T1000 (cell line): ENCODE measurements at regions not wholly inside any gene's neighbourhood (a gene's known extent, or its start where the extent isn't known, plus 50 kb on each side); places are given as distances from the start of the nearest gene placed in this dataset.
A peak's percentile ranks its signal among the peaks of the same experiment; 100 is the strongest.
"Not testable (repeated sequence)": the region's sequence is repeated elsewhere in the genome, so short reads cannot be mapped to it uniquely, and the experiment has no call there.

Experiments used
- DNase-seq: peaks from one replicate; lab custom pipeline; 2025; ENCODE audit warnings: mixed read lengths; lab: John Stamatoyannopoulos, UW

DNA sequence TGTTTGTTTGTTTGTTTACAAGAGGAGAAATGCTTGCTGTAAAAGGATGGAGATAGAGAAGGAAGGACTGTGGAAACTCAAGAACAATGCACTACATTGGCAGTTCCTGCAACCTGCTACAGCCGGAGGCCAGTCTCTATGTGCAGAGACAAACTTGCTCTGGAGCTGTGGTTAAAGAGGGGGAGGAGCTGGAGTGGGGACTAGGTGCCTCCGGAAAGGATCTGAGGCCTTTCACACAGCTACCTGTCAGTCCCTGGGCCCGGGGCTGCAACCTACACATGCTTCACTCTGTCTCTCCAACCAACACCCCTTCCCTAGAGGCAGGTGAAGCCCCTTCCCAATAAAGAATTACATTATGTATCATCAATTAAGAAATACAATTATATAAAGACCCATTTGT is 1234.0 kb upstream of the ZEB2 start:
- DNase-seq: no peak

GRCh38 chr2:145753041-145753608 is 1233.2 kb upstream of the ZEB2 start:
- DNase-seq: no peak

DNA sequence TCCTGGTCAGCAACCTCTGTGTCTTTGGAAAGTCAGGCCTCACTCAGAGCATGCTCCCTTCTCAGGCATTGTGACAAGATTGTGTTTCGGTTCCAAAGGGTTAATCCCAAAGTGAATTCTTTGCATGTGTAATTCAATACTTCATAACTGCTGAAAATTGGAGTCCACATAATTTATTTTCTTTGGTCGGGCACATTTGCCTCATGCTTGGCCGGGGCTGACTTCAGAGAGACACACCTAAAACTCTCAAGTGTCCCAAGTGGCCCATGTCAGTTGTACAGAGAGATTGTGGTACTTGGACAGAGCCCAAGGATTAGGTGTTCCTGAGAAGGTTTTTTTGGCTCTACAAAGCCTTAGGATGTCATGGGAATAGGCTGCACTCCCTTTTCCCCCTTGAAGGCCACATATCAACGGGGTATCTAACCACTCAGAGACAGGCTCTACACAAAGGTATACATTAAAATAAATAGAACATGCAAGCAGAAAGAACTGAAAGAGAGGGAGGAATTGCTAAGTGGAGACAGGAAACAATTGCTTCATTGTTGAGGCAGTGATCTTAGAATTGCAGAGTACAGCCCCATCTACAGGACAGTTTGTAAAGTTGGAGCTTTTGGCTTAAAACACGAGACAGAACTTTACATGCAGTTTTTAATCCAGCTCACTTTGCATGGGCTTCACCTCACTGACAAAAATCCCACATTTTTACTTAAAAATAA is 1232.3 kb upstream of the ZEB2 start:
- no peak for DNase-seq

DNA sequence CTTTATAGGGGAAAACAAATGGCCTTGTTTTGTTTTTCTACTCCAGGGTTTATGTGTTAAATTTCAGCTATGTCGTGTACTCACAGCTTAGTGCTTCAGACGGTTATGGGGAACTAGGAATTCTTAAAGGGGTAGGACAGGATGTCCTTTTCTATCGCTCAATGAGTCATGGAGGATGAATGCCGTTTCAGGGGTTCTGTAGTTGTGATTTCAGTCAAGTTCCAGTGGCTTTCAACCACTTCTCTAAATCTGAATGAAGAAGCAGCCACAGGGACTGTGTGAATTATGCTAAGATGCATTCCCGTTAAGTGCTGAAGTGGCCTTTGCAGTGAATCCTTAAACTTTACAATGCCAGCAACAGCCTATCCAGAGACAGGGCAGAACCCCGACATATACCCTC is 1231.7 kb upstream of the ZEB2 start:
- no peak for DNase-seq

GRCh38 chr2:145751155-145751554 is 1231.2 kb upstream of the ZEB2 start:
- no peak for DNase-seq

DNA sequence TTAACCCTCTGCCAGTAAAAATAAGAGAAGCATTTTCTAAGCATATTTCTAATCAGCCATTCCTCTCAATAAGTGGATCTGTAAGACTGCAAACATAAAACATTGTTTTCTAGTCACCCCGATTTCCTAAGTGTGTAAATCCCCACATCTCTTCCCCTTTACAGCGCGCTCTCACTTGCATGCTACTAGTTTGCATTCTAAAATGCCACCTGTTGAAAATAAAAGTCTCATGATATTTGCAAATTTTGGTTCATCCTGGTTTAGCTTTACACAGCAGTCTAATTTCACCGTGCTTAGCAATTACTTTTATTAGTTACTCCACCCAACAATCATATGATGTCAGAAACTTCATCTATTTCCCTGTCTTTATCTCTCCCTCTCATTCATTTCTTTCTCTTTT is 1230.7 kb upstream of the ZEB2 start:
- DNase-seq: no peak

- no peak for DNase-seq
Observed at GRCh38 chr2:145750144-145750543, 1230.2 kb upstream of the ZEB2 start.

- DNase-seq: no peak
Observed at GRCh38 chr2:145749556-145749955, 1229.6 kb upstream of the ZEB2 start.

DNA sequence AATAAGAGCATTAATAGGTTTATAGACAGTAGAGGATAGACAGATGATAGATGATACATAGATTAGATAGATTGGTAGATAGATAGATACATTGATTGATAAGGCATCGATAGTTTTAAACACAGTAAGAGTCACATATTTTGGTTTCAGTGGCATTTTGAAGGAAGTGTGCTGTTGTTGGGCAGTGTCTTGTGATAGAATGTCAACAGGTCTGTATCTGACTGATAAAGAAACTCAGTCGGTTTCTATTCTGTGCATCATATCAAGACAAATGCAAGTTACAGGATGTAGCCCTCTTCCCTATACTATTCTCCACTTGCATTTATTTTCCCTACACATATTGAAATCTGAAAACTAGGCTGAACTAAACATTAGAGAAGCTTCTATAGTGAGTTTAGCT is 1229.0 kb upstream of the ZEB2 start:
- DNase-seq: no peak

- DNase-seq: no peak
Observed at GRCh38 chr2:145747715-145748114, 1227.8 kb upstream of the ZEB2 start.

DNA sequence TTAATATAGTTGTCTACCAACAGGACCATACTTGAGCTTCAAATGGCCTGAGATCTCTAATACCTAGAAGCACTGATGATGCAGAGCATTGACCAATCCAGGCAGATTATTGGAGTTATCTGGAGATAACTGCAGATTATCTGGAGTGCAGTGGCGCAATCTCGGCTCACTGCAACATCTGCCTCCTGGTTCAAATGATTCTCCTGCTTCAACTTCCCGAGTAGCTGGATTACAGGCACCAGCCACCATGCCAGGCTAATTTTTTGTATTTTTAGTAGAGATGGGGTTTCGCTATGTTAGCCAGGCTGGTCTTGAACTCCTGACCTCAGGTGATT is 1225.4 kb upstream of the ZEB2 start:
- DNase-seq: not testable (repeated sequence)

- peak; percentile 18 for DNase-seq
Observed at GRCh38 chr2:145744541-145745386, 1224.8 kb upstream of the ZEB2 start.

- no peak for DNase-seq
Observed at GRCh38 chr2:145743011-145743410, 1223.1 kb upstream of the ZEB2 start.

DNA sequence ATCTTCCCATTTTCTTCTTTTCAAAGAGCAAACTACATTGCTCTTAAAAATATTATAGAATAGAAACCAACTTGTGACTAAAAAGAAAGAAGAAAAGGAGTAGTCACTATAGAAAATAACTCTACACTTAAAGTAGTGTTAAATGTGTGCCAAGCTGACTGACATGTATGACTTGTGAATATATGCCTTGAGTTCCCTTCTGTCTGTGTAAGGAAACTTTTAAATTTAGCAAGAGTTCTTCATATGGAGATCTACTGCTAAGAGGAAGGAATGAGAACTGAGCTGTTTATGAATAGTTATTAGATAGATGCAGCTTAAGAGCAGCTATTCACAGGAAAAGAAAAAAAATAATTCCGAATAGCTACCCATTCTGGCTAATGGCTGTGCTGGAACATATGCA is 1221.7 kb upstream of the ZEB2 start:
- no peak for DNase-seq

DNA sequence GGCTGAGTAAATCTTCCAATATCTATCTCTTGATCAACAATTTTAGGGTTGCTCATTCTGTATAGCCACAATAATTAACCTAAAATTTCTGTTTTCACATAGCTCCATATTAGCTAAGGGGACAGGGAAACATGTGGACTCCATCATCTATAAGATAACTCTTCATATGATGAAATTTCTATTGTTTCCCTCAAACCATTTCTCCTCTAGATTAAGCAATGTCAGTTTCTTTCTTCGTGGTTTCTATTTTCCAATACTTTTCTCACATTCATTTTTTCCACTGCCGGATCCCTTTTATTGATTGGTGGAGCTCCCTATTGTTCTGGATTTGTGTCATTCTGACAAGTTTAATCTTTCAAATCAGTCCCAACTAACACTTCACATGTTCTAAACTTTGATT is 1221.3 kb upstream of the ZEB2 start:
- DNase-seq: no peak

DNA sequence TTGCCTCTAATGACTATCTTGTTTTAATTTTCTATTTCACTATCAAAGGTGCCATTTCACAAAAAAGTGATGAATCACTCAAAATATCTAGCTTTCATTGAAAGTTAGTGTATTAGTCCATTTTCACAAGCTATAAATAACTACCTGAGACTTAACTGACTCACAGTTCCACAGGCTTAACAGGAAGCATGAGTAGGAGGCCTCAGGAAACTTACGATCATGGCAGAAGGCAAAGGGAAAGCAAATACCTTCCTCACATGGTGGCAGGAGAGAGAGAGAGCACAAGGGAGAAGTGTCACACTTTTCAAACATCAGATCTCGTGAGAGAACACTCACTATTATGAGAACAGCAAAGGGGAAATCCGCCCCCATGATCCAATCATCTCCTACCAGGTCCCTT is 1220.4 kb upstream of the ZEB2 start:
- DNase-seq: no peak

DNA sequence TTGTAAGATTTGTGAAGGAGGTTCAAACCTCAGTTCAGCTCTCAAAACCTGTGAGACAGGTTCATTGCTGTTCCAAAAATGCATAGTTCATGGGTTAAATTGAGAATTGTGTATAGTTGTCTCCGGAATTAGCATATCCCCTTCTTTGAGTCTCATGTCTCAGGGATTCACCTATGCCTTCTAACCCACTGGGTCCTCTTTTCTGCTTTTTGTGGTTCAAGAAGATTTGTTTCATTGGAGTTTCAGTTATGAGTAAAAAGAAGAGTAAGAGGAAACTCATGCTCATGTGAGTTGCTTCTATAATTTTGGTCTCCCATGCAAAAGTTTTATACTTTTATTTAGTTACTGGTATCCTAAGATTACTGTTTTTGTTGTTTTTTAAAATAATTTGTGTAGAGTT is 1219.8 kb upstream of the ZEB2 start:
- DNase-seq: no peak

DNA sequence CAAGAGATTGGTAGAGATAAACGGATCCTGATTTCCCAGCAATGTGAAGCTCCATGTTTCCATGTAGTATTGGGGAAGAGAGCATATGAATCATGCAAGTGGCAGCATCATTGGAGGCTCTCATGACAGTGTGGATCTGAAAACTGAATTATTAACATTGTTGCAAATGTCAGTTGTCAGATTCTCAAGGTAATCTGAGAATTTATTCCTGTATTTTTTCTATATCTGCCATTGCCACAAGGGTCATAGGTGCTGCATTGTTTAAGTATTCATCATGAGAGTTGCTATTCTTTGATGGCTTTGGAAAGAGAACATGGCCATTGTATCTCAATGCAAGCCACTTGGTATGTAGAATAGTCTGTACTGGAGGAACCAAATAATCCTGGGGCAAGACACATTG is 1217.0 kb upstream of the ZEB2 start:
- no peak for DNase-seq

- DNase-seq: no peak
Observed at GRCh38 chr2:145731467-145731866, 1211.5 kb upstream of the ZEB2 start.

GRCh38 chr2:145729993-145730770 is 1210.3 kb upstream of the ZEB2 start:
- DNase-seq: no peak

GRCh38 chr2:145729481-145729880 is 1209.6 kb upstream of the ZEB2 start:
- no peak for DNase-seq

GRCh38 chr2:145728511-145728910 is 1208.6 kb upstream of the ZEB2 start:
- DNase-seq: no peak

DNA sequence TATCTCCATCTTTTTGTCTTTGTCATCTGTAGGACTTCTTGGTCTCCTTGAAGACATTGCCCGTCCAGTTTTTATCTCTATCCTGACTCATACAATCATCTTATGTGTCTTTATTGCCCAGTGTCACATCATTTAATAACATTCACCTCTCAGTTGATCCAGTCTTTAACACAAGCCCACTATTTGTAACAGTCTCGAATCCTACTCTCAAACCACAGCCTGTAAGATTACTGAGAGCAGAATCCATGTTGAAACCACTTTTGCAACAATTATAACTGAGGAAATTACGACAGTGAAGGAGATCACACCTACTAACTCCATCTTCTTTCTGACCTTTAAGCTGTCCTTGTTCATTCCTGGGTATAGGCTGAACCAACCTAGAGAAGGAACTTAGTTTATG is 1206.0 kb upstream of the ZEB2 start:
- no peak for DNase-seq
